ENCODE measurements at regions not wholly inside any gene's neighbourhood (a gene's known extent, or its start where the extent isn't known, plus 50 kb on each side); places are given as distances from the start of the nearest gene placed in this dataset.

DNA sequence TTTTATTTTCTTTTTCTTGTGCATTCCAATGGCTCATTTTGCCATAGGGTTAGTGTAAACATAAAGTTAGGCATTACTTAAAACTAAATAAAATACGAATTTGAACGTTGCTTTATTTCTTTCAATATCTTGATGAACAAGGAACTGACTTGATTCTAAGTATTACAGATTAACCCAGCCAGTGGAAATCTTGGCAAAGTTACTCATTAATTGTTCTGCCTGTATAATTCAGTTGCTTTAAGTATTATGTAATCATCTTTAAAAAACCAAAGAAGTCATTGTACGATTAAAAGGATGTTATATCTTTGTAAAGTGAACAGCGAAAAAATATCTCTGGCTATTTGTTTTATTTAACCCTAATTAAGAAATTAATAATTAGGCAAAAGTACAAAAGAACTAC, 737.9 kb upstream of the BCHE start:
- no peak for TF ChIP-seq EZH2 (IDR thresholded peaks at IDR 0.05; ENCODE audit: low read length)
- TF ChIP-seq, protein P1, sequence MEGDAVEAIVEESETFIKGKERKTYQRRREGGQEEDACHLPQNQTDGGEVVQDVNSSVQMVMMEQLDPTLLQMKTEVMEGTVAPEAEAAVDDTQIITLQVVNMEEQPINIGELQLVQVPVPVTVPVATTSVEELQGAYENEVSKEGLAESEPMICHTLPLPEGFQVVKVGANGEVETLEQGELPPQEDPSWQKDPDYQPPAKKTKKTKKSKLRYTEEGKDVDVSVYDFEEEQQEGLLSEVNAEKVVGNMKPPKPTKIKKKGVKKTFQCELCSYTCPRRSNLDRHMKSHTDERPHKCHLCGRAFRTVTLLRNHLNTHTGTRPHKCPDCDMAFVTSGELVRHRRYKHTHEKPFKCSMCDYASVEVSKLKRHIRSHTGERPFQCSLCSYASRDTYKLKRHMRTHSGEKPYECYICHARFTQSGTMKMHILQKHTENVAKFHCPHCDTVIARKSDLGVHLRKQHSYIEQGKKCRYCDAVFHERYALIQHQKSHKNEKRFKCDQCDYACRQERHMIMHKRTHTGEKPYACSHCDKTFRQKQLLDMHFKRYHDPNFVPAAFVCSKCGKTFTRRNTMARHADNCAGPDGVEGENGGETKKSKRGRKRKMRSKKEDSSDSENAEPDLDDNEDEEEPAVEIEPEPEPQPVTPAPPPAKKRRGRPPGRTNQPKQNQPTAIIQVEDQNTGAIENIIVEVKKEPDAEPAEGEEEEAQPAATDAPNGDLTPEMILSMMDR (optimal IDR thresholded peaks at IDR 0.05 in 1 of 3, IDR thresholded peaks at IDR 0.05 in 1 of 3, conservative IDR thresholded peaks at IDR 0.05 in 1 of 3; ENCODE audit: extremely low read depth in 1 of 3, insufficient read depth in 2 of 3, low read length in 3 of 3) = no peak

All from keratinocyte (primary cell).